Astrocyte (in vitro differentiated cells and primary cell): ENCODE measurements at regions not wholly inside any gene's neighbourhood (a gene's known extent, or its start where the extent isn't known, plus 50 kb on each side); places are given as distances from the start of the nearest gene placed in this dataset.

ENCODE experiments used
- DNase-seq: peaks from one replicate; pipeline ENCODE4 v3.0.0-alpha.2; 2010; ENCODE audit warnings: low read depth
- FAIRE-seq: peaks from 2 replicates; lab custom pipeline; 2011; peaks lifted over from hg19 to GRCh38; lab: Jason Lieb, UNC
- H2AFZ ChIP-seq: 2 replicates; pipeline ENCODE4 v1.6.0; 2012; ENCODE audit warnings: low read depth, low read length, inconsistent platforms
- H3K27ac ChIP-seq: 2 replicates; pipeline ENCODE4 v1.5.1; 2011; ENCODE audit warnings: low read depth, low read length, inconsistent platforms
- H3K27me3 ChIP-seq: 2 replicates; pipeline ENCODE4 v1.6.0; 2011; ENCODE audit warnings: low read length, inconsistent platforms; ENCODE audit not compliant: insufficient read depth
- H3K36me3 ChIP-seq: 2 replicates; pipeline ENCODE4 v1.5.1; 2011; ENCODE audit warnings: low read length, inconsistent platforms; ENCODE audit not compliant: insufficient read depth
- H3K4me1 ChIP-seq: 2 replicates; pipeline ENCODE4 v1.5.1; 2011; ENCODE audit warnings: low read length, inconsistent platforms; ENCODE audit not compliant: insufficient read depth
- H3K4me2 ChIP-seq: 2 replicates; pipeline ENCODE4 v1.6.0; 2012; ENCODE audit warnings: low read length, inconsistent platforms
- H3K4me3 ChIP-seq: 2 replicates; pipeline ENCODE4 v1.5.1; 2011; ENCODE audit warnings: low read depth, mild to moderate bottlenecking, low read length, inconsistent platforms; ENCODE audit not compliant: insufficient read depth
- H3K79me2 ChIP-seq: 2 replicates; pipeline ENCODE4 v1.6.0; 2012; ENCODE audit warnings: mild to moderate bottlenecking, low read length, inconsistent platforms; ENCODE audit not compliant: insufficient read depth
- H3K9ac ChIP-seq: 2 replicates; pipeline ENCODE4 v1.6.0; 2012; ENCODE audit warnings: mild to moderate bottlenecking, low read length, inconsistent platforms
- H3K9me3 ChIP-seq: 2 replicates; pipeline ENCODE4 v1.5.1; 2012; ENCODE audit warnings: low read depth, mild to moderate bottlenecking, low read length, inconsistent platforms; ENCODE audit not compliant: insufficient read depth
- H4K20me1 ChIP-seq: 2 replicates; pipeline ENCODE4 v1.6.0; 2012; ENCODE audit warnings: low read length, inconsistent platforms; ENCODE audit not compliant: insufficient read depth
- H3K27ac Mint-ChIP-seq: one replicate; pipeline ENCODE4 v1.8.0; 2021; ENCODE audit warnings: mild to moderate bottlenecking, mixed read lengths; ENCODE audit not compliant: unreplicated experiment
- H3K27me3 Mint-ChIP-seq: one replicate; pipeline ENCODE4 v1.8.0; 2021; ENCODE audit warnings: low read depth, mixed read lengths; ENCODE audit not compliant: unreplicated experiment
- H3K36me3 Mint-ChIP-seq: one replicate; pipeline ENCODE4 v1.8.0; 2021; ENCODE audit warnings: low read depth, mixed read lengths; ENCODE audit not compliant: unreplicated experiment
- H3K4me1 Mint-ChIP-seq: one replicate; pipeline ENCODE4 v1.8.0; 2021; ENCODE audit warnings: low read depth, mixed read lengths; ENCODE audit not compliant: unreplicated experiment
- H3K4me3 Mint-ChIP-seq: one replicate; pipeline ENCODE4 v1.8.0; 2021; ENCODE audit warnings: mild to moderate bottlenecking, moderate library complexity, mixed read lengths; ENCODE audit not compliant: unreplicated experiment
- H3K9me3 Mint-ChIP-seq: one replicate; pipeline ENCODE4 v1.8.0; 2021; ENCODE audit warnings: mild to moderate bottlenecking, mixed read lengths; ENCODE audit not compliant: unreplicated experiment
- EZH2 ChIP-seq: IDR thresholded peaks from 2 replicates; pipeline ENCODE4 v1.6.1; 2012; ENCODE audit warnings: mild to moderate bottlenecking, low read length, inconsistent platforms; ENCODE audit not compliant: insufficient read depth
- TF ChIP-seq, protein P1 (sequence below): IDR thresholded peaks from 2 replicates; pipeline ENCODE4 v1.5.1; 2011; ENCODE audit warnings: low read depth, mild to moderate bottlenecking, inconsistent platforms, low read length, moderate library complexity; ENCODE audit not compliant: insufficient read depth

DNA sequence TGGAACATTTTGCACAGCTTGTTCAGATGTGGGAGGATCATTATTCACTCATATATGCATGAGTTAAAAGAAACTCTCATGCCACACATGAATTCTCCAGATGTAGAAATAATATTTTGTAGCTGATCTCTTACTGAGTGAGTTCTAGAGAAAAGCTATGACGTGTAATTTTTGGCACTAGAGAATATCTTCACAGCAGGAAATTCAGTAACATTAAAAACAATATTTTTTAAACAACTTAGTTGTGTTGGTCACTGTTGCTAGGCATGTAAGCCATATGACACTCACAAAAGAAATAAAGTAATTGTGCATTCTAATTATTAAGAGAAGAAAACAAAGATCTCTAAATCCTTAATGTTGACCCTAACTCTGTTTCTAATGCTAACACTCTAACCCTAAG is 371.4 kb upstream of the SLC10A2 start:
- Histone ChIP-seq H3K79me2 (no peaks in the 10 kb centered on the region), H3K36me3 (no peaks in the 10 kb centered on the region), H3K27me3 (no peaks in the 10 kb centered on the region), H3K4me3 (no peak overlapping the region), H3K4me1 (no peaks in the 10 kb centered on the region), H3K4me2 (no peak overlapping the region), H2AFZ (no peak overlapping the region), H3K27ac (no peak overlapping the region), H3K9ac (no peak overlapping the region), H4K20me1 (no peaks in the 10 kb centered on the region), H3K9me3 (no peaks in the 10 kb centered on the region)
- no peak for DNase-seq
- no peak for TF ChIP-seq EZH2
- TF ChIP-seq, protein P1, sequence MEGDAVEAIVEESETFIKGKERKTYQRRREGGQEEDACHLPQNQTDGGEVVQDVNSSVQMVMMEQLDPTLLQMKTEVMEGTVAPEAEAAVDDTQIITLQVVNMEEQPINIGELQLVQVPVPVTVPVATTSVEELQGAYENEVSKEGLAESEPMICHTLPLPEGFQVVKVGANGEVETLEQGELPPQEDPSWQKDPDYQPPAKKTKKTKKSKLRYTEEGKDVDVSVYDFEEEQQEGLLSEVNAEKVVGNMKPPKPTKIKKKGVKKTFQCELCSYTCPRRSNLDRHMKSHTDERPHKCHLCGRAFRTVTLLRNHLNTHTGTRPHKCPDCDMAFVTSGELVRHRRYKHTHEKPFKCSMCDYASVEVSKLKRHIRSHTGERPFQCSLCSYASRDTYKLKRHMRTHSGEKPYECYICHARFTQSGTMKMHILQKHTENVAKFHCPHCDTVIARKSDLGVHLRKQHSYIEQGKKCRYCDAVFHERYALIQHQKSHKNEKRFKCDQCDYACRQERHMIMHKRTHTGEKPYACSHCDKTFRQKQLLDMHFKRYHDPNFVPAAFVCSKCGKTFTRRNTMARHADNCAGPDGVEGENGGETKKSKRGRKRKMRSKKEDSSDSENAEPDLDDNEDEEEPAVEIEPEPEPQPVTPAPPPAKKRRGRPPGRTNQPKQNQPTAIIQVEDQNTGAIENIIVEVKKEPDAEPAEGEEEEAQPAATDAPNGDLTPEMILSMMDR, result no peak
- Mint-ChIP-seq H3K4me3 (no peak overlapping the region), H3K27ac (no peak overlapping the region), H3K36me3 (no peaks in the 10 kb centered on the region), H3K27me3 (no peaks in the 10 kb centered on the region), H3K9me3 (no peaks in the 10 kb centered on the region), H3K4me1 (no peaks in the 10 kb centered on the region)
- FAIRE-seq, result no peak

DNA sequence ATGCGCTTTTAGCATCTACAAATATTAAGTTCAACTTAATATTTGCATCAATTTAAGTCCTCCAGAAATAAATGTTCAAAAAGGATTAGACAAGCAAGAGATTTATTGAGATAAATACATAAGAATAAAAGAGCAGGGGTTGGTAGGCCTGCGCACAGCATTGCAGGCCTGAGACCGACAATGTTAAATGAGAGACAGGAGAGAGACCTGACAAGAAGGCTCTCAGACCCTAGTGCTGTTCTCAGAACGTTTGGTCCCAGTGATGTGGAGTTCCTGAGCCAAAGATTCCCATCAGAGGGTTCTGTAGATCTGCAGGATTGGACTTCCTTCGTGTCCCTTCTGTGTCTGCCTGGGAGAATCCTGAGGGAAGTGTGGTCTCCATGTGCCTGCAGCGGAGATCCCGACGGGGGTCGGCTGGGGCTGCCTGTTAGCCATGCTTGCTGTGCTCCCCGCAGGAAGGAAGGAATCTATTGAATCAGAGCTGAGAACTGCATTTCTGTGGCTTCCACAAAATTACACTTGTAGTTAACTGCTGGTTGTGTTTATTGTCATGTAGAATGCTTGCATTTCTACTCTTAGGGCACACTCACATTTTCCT is 369.9 kb upstream of the SLC10A2 start:
- no peaks in the 10 kb centered on the region for H3K79me2 ChIP-seq
- DNase-seq (no peak), FAIRE-seq (no peak)
- H3K27me3 ChIP-seq, result no peaks in the 10 kb centered on the region
- H3K4me3 ChIP-seq, result no peak overlapping the region
- H3K4me1 ChIP-seq, result no peaks in the 10 kb centered on the region
- H2AFZ ChIP-seq, result no peak overlapping the region
- no peak overlapping the region for H3K4me3 Mint-ChIP-seq
- no peaks in the 10 kb centered on the region for H3K36me3 Mint-ChIP-seq
- no peak overlapping the region for H3K27ac Mint-ChIP-seq
- TF ChIP-seq, protein P1, result no peak
- no peak for TF ChIP-seq EZH2
- H3K9me3 ChIP-seq, result no peaks in the 10 kb centered on the region
- H4K20me1 ChIP-seq, result no peaks in the 10 kb centered on the region
- no peak overlapping the region for H3K9ac ChIP-seq
- H3K36me3 ChIP-seq, result no peaks in the 10 kb centered on the region
- H3K27ac ChIP-seq, result no peak overlapping the region
- H3K27me3 Mint-ChIP-seq, result no peaks in the 10 kb centered on the region
- H3K4me2 ChIP-seq, result no peak overlapping the region
- no peaks in the 10 kb centered on the region for H3K9me3 Mint-ChIP-seq
- no peaks in the 10 kb centered on the region for H3K4me1 Mint-ChIP-seq

DNA sequence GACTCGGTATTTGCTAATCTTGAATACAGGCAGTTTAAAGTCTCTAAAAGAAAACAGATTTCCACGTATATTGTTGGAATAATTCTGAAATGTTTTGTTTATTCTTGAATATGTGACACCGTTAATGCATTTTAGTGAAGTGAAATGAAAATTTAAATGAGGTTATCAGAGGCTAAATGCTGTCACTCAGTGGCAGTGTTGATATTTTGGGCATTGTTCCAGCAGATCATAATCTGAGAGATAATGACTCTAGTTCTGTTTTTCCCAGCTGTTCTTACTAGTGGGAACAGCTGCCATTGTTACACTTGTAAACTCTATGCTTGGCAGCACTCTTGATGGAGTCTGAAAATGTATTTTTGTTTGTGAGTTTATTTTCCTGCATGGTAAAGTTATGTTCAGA is 365.6 kb upstream of the SLC10A2 start:
- H3K36me3 ChIP-seq, result no peaks in the 10 kb centered on the region
- no peak for TF ChIP-seq EZH2
- TF ChIP-seq, protein P1, result no peak
- no peak overlapping the region for H3K9ac ChIP-seq
- H3K4me1 Mint-ChIP-seq, result no peaks in the 10 kb centered on the region
- no peak overlapping the region for H3K27ac Mint-ChIP-seq
- no peaks in the 10 kb centered on the region for H4K20me1 ChIP-seq
- H3K27me3 ChIP-seq, result no peaks in the 10 kb centered on the region
- no peaks in the 10 kb centered on the region for H3K9me3 ChIP-seq
- no peak overlapping the region for H2AFZ ChIP-seq
- FAIRE-seq, result no peak
- no peaks in the 10 kb centered on the region for H3K27me3 Mint-ChIP-seq
- no peak overlapping the region for H3K4me3 Mint-ChIP-seq
- no peaks in the 10 kb centered on the region for H3K36me3 Mint-ChIP-seq
- peaks cover 2% of the 10 kb centered on the region for H3K9me3 Mint-ChIP-seq
- H3K4me2 ChIP-seq, result no peak overlapping the region
- no peak for DNase-seq
- no peak overlapping the region for H3K27ac ChIP-seq
- no peak overlapping the region for H3K4me3 ChIP-seq
- H3K79me2 ChIP-seq, result no peaks in the 10 kb centered on the region
- H3K4me1 ChIP-seq, result no peaks in the 10 kb centered on the region
